Colonic mucosa (tissue), 4 donors: ENCODE measurements at regions not wholly inside any gene's neighbourhood (a gene's known extent, or its start where the extent isn't known, plus 50 kb on each side); places are given as distances from the start of the nearest gene placed in this dataset.

Experiments
- DNase-seq: peaks from one replicate; pipeline ENCODE4 v3.0.0-alpha.2; 2020
- H3K27ac ChIP-seq: fragments of 200-600 bp; one replicate; pipeline ENCODE4 v1.8.0; 2021
- H3K27me3 ChIP-seq: fragments of 200-600 bp; one replicate; pipeline ENCODE4 v1.8.0; 2021
- H3K36me3 ChIP-seq: fragments of 200-600 bp; one replicate; pipeline ENCODE4 v1.8.0; 2021
- H3K4me1 ChIP-seq: fragments of 200-600 bp; one replicate; pipeline ENCODE4 v1.8.0; 2021; ENCODE audit warnings: mild to moderate bottlenecking
- H3K4me3 ChIP-seq: fragments of 200-600 bp; one replicate; pipeline ENCODE4 v1.8.0; 2021
- H3K9ac ChIP-seq, 2 donors: one replicate each; pipeline ENCODE4 v1.7.0; 2013; ENCODE audit warnings: control low read depth in 2 of 2, low read depth in 2 of 2, low read length in 2 of 2
- H3K9me3 ChIP-seq: fragments of 200-600 bp; one replicate; pipeline ENCODE4 v1.8.0; 2021
- intact Hi-C: fragments of 100-400 bp; cut with DNase I; formaldehyde crosslinking; loops from one replicate; pipeline ENCODE4 v1.14.1; 2022
- TF ChIP-seq, protein P1 (sequence below): fragments of 200-600 bp; IDR thresholded peaks from one replicate; pipeline ENCODE4 v1.8.0; 2022; ENCODE audit warnings: antibody characterized with exemption, mild to moderate bottlenecking
- donor health status: healthy.
- donor health status: DM: no; HTN: no; CAD: no.
- donor health status: DM: no; HTN: no; CAD: no.

DNA sequence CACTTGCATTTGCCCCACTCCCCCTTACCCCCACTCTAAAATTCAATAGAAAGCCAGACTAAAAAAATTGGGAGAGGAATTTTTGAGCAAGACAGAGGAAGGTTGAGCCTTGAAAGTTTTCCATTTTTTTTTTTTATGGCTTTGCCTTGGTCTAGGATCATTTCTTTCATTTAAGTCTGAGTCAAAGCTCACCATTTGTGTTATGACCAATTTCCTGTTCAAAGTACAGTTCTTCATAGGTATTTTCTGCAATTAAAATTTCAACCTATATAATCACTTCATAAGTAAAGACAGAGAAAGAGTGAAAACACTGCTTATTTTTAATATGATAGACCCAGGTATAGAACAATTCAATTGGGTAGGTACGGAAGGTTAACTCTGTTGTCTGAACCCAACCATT, 436.6 kb upstream of the ADGRL2 start:
- H3K9me3 ChIP-seq: no peaks in the 10 kb centered on the region
- H3K9ac ChIP-seq: no peak overlapping the region
- intact Hi-C loops: no loop called here
- TF ChIP-seq, protein P1, sequence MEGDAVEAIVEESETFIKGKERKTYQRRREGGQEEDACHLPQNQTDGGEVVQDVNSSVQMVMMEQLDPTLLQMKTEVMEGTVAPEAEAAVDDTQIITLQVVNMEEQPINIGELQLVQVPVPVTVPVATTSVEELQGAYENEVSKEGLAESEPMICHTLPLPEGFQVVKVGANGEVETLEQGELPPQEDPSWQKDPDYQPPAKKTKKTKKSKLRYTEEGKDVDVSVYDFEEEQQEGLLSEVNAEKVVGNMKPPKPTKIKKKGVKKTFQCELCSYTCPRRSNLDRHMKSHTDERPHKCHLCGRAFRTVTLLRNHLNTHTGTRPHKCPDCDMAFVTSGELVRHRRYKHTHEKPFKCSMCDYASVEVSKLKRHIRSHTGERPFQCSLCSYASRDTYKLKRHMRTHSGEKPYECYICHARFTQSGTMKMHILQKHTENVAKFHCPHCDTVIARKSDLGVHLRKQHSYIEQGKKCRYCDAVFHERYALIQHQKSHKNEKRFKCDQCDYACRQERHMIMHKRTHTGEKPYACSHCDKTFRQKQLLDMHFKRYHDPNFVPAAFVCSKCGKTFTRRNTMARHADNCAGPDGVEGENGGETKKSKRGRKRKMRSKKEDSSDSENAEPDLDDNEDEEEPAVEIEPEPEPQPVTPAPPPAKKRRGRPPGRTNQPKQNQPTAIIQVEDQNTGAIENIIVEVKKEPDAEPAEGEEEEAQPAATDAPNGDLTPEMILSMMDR: no peak
- no peaks in the 10 kb centered on the region for H3K4me1 ChIP-seq
- H3K4me3 ChIP-seq: no peak overlapping the region
- H3K27ac ChIP-seq: no peak overlapping the region
- no peaks in the 10 kb centered on the region for H3K27me3 ChIP-seq
- no peaks in the 10 kb centered on the region for H3K36me3 ChIP-seq
- no peak for DNase-seq

- intact Hi-C loops: no loop called here
- Histone ChIP-seq H3K9ac (no peak overlapping the region), H3K27ac (no peak overlapping the region), H3K9me3 (no peaks in the 10 kb centered on the region), H3K4me3 (no peak overlapping the region), H3K4me1 (no peaks in the 10 kb centered on the region), H3K27me3 (no peaks in the 10 kb centered on the region), H3K36me3 (no peaks in the 10 kb centered on the region)
- no peak for DNase-seq
- TF ChIP-seq, protein P1: no peak
Observed at GRCh38 chr1:81358151-81358550, 442.6 kb upstream of the ADGRL2 start.

DNA sequence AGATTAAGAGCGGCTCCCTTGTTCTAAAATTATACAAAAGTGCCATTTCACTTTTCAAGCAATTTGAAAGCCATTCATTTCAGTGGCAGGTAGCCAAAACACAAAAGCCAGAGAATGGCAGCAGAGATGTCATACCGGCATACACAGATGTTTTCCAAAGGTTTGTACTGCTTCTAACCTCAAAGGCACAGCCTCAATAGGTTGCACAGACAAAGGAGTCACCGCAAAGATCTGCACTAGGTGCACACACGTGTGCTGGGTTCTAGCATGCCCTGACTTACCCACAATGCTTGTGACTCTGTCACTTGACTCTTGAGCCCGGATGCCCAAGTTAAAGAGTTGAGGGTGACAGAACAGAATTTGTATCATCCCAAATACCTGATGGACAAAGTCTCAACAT, 448.9 kb upstream of the ADGRL2 start:
- Histone ChIP-seq H3K27me3 (no peaks in the 10 kb centered on the region), H3K36me3 (no peaks in the 10 kb centered on the region), H3K4me3 (no peak overlapping the region), H3K4me1 (no peaks in the 10 kb centered on the region), H3K9me3 (no peaks in the 10 kb centered on the region), H3K9ac (no peak overlapping the region), H3K27ac (no peak overlapping the region)
- DNase-seq: no peak
- intact Hi-C loops: no loop called here
- TF ChIP-seq, protein P1: no peak

GRCh38 chr1:81349194-81349965, 451.4 kb upstream of the ADGRL2 start:
- Histone ChIP-seq H3K4me3 (no peak overlapping the region), H3K4me1 (no peaks in the 10 kb centered on the region), H3K36me3 (no peaks in the 10 kb centered on the region), H3K9me3 (no peaks in the 10 kb centered on the region), H3K27ac (no peak overlapping the region), H3K27me3 (no peaks in the 10 kb centered on the region), H3K9ac (no peak overlapping the region)
- no peak for DNase-seq
- intact Hi-C loops: no loop called here
- TF ChIP-seq, protein P1: no peak

DNA sequence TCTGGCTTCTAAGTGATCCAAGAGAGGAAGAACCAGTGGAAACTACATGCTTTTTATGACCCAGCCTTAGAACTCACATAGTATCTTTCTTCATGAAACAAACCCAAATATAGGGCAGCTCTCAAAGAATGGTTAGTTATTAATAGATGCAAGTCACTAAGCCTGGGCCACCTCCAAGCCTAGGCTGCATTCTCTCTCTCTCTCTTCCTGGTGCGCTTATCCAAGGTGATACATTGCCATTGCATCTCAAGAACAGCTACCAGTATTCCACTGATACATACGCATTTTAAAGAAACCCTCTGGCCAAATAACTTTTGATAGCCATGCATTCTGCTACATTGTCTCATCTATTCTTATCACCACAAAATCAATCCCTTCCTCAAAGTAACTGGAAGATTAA, 455.6 kb upstream of the ADGRL2 start:
- TF ChIP-seq, protein P1: no peak
- no peak for DNase-seq
- no peak overlapping the region for H3K4me3 ChIP-seq
- no peaks in the 10 kb centered on the region for H3K36me3 ChIP-seq
- no peaks in the 10 kb centered on the region for H3K9me3 ChIP-seq
- intact Hi-C loops: no loop called here
- H3K27ac ChIP-seq: no peak overlapping the region
- H3K27me3 ChIP-seq: no peaks in the 10 kb centered on the region
- no peaks in the 10 kb centered on the region for H3K4me1 ChIP-seq
- no peak overlapping the region for H3K9ac ChIP-seq
